Transverse colon (tissue), 4 donors: ENCODE measurements at regions not wholly inside any gene's neighbourhood (a gene's known extent, or its start where the extent isn't known, plus 50 kb on each side); places are given as distances from the start of the nearest gene placed in this dataset.
"Not testable (repeated sequence)": the region's sequence is repeated elsewhere in the genome, so short reads cannot be mapped to it uniquely, and the experiment has no call there.

ENCODE experiments used
- DNase-seq: peaks from one replicate; pipeline ENCODE4 v3.0.0-alpha.2; 2019
- H3K27ac ChIP-seq, 4 donors: fragments of 200-600 bp; sonication (generic); 2 replicates each; pipeline ENCODE4 v1.5.1; 2016 to 2018; ENCODE audit warnings: inconsistent platforms in 4 of 4
- H3K27me3 ChIP-seq: fragments of 200-600 bp; sonication (generic); 2 replicates; pipeline ENCODE4 v1.5.1; 2017; ENCODE audit warnings: inconsistent platforms
- H3K36me3 ChIP-seq, 4 donors: fragments of 200-600 bp; sonication (generic); 2 replicates each; pipeline ENCODE4 v1.5.1; 2017 to 2019; ENCODE audit warnings: inconsistent platforms in 4 of 4
- H3K4me1 ChIP-seq, 4 donors: fragments of 200-600 bp; sonication (generic); 2 replicates each; pipeline ENCODE4 v1.5.1; 2017 to 2020; ENCODE audit warnings: inconsistent platforms in 4 of 4
- H3K4me3 ChIP-seq, 4 donors: fragments of 200-600 bp; sonication (generic); 1 replicate in 1 of 4; 2 replicates in 3 of 4; pipeline versions ENCODE4 v1.5.1 to v1.6.1; 2017 to 2019; ENCODE audit warnings: inconsistent platforms in 4 of 4
- H3K9me3 ChIP-seq, 2 donors: fragments of 200-600 bp; sonication (generic); 2 replicates each; pipeline ENCODE4 v1.5.1; 2017 to 2019; ENCODE audit warnings: inconsistent platforms in 2 of 2
- WGBS, 2 donors: methylation state at CpG; one replicate each; pipeline ENCODE4 v1.1.5; 2018; ENCODE audit warnings: low coverage in 1 of 2; 5-methylcytosine and 5-hydroxymethylcytosine counted together
- in situ Hi-C, 4 donors: fragments of 200-750 bp; cut with MboI; loops; one replicate each; pipeline versions ENCODE4 v1.15.0 to v1.15.1; 2017; ENCODE audit warnings: low sequenced_read_pairs in 3 of 4, low pct_ligation_motif_present in 1 of 4, low pct_unique_long_range_greater_than_20kb in 1 of 4
- intact Hi-C: fragments of 100-400 bp; cut with DNase I; formaldehyde crosslinking; loops from one replicate; pipeline ENCODE4 v1.15.1; 2023; ENCODE audit warnings: low total_unique reads
- TF ChIP-seq, protein P1 (sequence below), 5 experiments: fragments of 200-600 bp in 3 of 5; fragments of 450-650 bp in 2 of 5; sonication (generic) in 3 of 5; IDR thresholded peaks; 1 replicate in 2 of 5; 2 replicates in 3 of 5; pipeline ENCODE4 v1.5.1; 2016 to 2017; ENCODE audit warnings: antibody characterized with exemption in 5 of 5, inconsistent platforms in 3 of 5, mild to moderate bottlenecking in 2 of 5, moderate library complexity in 1 of 5

DNA sequence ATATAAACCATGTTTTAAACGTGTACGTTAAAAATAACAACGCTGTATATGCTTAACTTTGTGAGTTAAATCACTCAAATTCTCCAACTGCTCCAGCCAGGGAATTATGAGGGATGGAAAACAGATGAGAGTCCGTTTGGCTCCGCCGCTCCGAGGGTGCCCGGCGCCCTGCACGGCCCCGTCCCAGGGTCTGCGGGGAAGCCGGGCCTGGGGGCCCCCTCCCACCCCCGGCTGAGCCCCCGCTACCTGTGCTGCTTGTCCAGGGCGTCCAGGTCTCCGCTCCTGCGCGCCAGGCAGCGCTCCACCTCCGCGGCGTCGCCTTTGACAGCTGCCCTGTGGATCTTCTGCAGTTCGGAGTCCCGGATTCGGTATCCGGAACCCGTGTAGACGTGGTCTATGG, 415.5 kb downstream of the FOXD4L4 start:
- H3K27me3 ChIP-seq, H3K4me3 ChIP-seq, H3K36me3 ChIP-seq, H3K4me1 ChIP-seq, DNase-seq, H3K9me3 ChIP-seq, in situ Hi-C loops, H3K27ac ChIP-seq, intact Hi-C loops: not testable (repeated sequence)
- no CpG with 5 or more reads among the region's 30 CpGs for WGBS, 2 donors

DNA sequence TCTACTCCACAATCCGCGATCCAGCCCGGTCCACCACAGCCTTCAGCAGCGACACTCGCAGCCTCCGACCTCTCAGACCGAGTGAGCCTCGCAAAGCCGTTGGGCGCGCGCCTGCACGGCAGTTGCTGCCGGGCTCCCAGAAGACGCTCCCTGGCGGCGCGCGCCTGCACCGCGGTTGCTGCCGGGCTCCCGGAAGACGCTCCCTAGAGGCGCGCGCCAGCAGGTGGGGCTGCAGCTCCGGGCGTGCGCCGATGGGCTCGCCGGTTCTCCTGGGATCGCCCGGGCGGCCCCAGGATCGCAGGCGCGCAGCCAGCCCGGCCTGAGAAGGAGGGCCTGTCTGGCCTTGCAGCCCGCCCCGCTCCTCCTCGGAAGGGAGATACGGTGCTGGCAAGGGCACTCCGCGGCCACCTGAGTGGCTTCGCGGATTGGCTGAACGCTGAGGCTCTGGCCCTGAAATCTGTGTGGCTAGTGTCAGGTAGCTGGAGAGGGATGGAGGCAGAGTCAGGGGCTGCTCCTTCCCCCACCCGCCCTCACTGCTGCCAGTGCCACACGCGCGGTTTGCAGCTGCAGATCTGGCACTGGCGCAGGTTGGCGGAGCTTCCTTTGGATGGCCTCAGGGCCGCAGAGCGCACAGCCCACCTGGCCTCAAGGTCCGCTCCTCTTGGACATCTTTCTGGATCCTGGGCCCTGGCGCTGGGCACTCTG, 416.2 kb downstream of the FOXD4L4 start:
- DNase-seq, result peak; percentile 13
- intact Hi-C loops, H3K27ac ChIP-seq, H3K4me1 ChIP-seq, H3K27me3 ChIP-seq, H3K36me3 ChIP-seq, in situ Hi-C loops, H3K9me3 ChIP-seq: not testable (repeated sequence)
- no CpG with 5 or more reads among the region's 59 CpGs for WGBS, 2 donors
- H3K4me3 ChIP-seq, result peak overlapping the region in 3 of 4 donors; percentile 11 to 43 (median 19)
- TF ChIP-seq, protein P1, sequence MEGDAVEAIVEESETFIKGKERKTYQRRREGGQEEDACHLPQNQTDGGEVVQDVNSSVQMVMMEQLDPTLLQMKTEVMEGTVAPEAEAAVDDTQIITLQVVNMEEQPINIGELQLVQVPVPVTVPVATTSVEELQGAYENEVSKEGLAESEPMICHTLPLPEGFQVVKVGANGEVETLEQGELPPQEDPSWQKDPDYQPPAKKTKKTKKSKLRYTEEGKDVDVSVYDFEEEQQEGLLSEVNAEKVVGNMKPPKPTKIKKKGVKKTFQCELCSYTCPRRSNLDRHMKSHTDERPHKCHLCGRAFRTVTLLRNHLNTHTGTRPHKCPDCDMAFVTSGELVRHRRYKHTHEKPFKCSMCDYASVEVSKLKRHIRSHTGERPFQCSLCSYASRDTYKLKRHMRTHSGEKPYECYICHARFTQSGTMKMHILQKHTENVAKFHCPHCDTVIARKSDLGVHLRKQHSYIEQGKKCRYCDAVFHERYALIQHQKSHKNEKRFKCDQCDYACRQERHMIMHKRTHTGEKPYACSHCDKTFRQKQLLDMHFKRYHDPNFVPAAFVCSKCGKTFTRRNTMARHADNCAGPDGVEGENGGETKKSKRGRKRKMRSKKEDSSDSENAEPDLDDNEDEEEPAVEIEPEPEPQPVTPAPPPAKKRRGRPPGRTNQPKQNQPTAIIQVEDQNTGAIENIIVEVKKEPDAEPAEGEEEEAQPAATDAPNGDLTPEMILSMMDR (IDR thresholded peaks at IDR 0.05), result peak in 3 of 5 experiments; percentile 24 to 44 (median 27)

DNA sequence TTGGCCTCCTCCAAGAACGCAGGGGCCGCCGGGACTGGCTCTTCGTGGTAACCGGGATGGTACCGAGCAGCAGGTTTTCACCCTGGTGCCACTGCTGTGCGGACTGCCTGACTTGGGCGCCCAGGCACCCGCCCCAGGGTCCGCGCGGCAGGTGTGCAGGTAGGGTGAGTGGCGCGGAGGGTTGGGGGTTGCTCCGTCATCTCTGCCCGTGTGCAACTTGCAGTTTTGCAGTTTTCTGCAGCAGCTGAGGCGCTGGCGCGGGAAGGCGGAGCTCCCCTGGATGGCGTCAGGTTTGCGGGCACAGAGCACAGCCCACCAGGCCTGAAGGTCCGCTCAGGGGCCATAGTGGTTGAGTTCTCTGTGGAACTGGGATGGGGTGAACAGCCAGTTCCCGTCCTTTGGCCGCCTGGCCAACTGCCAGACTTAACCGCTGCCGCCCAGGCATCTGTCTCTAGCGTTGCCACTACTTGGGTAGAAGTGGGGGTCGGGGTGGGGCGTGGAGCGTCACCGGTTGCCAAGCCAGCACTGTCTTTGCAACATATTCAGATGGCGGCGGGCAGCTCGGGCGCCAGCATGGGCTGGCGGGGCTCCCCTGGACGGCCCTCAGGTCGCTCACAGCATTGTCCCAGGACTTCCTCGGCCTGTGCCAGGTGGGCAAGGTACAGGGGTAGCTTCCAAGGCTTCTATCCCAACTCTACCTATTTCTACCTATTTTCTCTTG, 417.2 kb downstream of the FOXD4L4 start:
- in situ Hi-C loops, H3K27ac ChIP-seq, H3K27me3 ChIP-seq, DNase-seq, H3K9me3 ChIP-seq, H3K4me1 ChIP-seq, intact Hi-C loops, H3K36me3 ChIP-seq: not testable (repeated sequence)
- 60% methylated on average over 1 of the region's 40 CpGs; no CpG with 5 or more reads in 1 of the 2 donors for WGBS, 2 donors
- peak overlapping the region in 2 of 4 donors; percentile 17 to 30 for H3K4me3 ChIP-seq

DNA sequence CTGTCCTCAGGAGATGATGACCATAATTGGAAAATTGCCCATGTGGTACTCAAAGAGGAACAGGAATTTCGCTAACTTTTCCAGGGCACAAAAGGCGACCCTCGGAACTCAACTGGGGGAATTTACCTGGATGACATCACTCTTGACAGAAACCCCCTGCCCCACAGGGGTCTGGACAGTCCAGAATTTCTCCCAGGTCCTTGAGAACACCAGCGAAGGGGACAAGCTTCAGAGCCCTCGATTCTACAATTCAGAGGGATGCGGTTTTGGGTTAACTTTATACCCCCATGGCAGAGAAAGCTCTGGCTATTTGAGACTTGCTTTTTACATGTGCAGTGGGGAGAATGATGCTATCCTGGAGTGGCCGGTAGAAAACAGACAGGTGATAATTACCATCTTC, 445.4 kb downstream of the FOXD4L4 start:
- H3K4me1 ChIP-seq, intact Hi-C loops, H3K27me3 ChIP-seq, DNase-seq, H3K27ac ChIP-seq, in situ Hi-C loops, H3K4me3 ChIP-seq, H3K36me3 ChIP-seq, H3K9me3 ChIP-seq: not testable (repeated sequence)
- 72% methylated on average over 6 of the region's 7 CpGs; no CpG with 5 or more reads in 1 of the 2 donors for WGBS, 2 donors

DNA sequence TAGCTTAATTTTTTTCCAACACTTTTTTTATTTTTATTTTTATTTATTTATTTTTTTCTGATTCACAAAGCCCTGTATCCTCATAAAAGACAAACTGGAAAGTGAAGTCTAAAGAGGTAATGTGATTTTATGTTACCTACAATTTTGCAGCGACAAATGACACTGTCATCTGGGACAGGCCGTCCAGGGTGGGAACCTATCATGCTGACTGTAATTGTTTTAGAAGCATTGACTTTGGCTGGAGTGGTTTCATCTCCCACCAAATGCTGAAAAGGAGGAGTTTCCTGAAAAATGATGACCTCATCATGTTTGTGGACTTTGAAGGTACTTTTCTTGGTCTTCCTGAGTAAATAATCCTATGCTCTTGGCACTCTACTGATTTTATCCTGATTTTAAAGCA, 446.7 kb downstream of the FOXD4L4 start:
- 63% methylated on average over 2 of the region's 2 CpGs; no CpG with 5 or more reads in 1 of the 2 donors for WGBS, 2 donors
- H3K36me3 ChIP-seq, H3K27ac ChIP-seq, H3K9me3 ChIP-seq, H3K27me3 ChIP-seq, H3K4me3 ChIP-seq, DNase-seq, in situ Hi-C loops, H3K4me1 ChIP-seq, intact Hi-C loops: not testable (repeated sequence)

DNA sequence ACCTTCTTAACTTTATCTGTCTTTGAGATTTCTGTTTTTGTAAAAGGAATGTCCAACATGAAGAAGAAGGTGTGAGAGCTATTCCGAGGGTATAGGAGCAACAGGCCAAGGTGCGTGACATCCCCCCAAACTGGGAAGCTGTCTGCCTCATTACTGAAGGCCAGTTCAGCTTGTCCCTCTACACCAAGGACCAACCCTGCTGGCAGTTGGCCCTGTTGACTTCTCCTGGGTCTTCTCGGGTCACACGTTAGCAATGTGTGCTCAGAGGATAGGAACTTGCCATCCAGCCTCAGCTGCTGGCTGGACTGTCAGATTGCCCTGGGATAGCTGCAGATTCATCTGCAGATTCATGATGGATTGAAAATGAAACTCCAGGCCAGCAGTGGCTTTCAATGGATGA, 460.3 kb downstream of the FOXD4L4 start:
- intact Hi-C loops, H3K27me3 ChIP-seq, H3K4me1 ChIP-seq, H3K36me3 ChIP-seq, H3K27ac ChIP-seq, in situ Hi-C loops, H3K4me3 ChIP-seq, H3K9me3 ChIP-seq, DNase-seq: not testable (repeated sequence)
- no CpG with 5 or more reads among the region's 4 CpGs for WGBS, 2 donors

DNA sequence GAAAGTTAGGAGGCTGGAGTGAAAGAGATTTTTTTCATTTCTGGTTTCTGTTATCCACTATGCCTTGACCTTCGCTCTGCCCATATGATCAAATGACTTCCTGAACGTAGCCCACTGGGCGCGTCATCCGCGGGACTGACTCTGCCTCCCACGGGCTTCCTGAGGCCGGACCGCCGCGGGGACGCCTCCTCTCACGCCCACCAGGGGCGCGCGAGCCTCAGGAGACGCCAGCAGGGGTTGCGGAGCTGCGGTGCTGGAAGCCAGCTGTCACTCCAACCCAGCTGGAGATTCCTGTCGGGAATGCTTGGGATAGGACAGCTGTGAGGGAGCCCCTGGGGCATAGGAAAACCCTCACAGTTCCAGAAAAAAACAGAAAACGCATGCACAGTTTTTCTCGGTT, 461.5 kb downstream of the FOXD4L4 start:
- H3K4me3 ChIP-seq, H3K27me3 ChIP-seq, in situ Hi-C loops, DNase-seq, intact Hi-C loops, H3K27ac ChIP-seq, H3K36me3 ChIP-seq, H3K4me1 ChIP-seq, H3K9me3 ChIP-seq: not testable (repeated sequence)
- 81% methylated on average over 15 of the region's 22 CpGs; no CpG with 5 or more reads in 1 of the 2 donors for WGBS, 2 donors

DNA sequence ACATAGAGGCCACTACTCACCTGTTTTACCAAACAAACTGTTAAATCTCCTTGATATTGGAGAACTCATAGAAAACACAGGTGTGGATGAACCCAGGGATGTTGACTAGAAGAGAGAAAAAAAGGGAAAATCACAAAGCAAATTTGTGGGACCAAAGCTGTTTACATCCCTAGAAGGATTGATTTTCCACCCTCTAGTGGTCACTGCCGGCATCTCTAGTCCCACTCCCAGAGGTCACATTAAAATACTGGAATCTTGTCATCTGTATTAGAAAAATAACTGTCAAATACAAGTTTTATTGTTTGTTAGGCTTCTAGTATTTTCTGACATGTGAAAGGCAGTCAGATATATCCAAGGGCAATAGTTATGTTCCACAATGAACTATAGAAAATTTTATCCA, 469.7 kb downstream of the FOXD4L4 start:
- H3K27me3 ChIP-seq, H3K9me3 ChIP-seq, H3K4me3 ChIP-seq, H3K36me3 ChIP-seq, H3K27ac ChIP-seq, DNase-seq, in situ Hi-C loops, intact Hi-C loops, H3K4me1 ChIP-seq: not testable (repeated sequence)
- WGBS, 2 donors, result no CpG with 5 or more reads among the region's 1 CpG

DNA sequence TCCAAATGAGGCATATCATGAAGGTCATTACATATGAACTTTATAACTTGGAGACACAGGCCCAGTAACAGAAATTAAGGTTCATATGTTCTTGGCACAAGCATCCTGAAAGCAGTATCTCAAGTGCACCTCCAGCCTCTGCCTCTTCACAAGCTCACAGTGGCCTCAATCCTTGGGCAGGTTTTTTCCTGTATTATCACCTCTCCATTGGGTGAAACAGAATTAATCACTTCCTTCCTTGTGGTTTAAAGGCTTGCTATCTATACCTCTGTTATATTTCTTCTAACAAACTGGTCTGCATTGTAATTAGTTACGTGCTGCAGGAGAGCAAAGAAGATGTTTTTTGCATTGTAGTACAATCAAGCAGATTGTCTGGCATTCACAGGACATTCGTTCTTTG, 471.0 kb downstream of the FOXD4L4 start:
- in situ Hi-C loops, H3K36me3 ChIP-seq, H3K4me3 ChIP-seq, DNase-seq, H3K4me1 ChIP-seq, H3K27ac ChIP-seq, H3K9me3 ChIP-seq, H3K27me3 ChIP-seq, intact Hi-C loops: not testable (repeated sequence)
- WGBS, 2 donors, result 80% methylated on average over 1 of the region's 2 CpGs; no CpG with 5 or more reads in 1 of the 2 donors

DNA sequence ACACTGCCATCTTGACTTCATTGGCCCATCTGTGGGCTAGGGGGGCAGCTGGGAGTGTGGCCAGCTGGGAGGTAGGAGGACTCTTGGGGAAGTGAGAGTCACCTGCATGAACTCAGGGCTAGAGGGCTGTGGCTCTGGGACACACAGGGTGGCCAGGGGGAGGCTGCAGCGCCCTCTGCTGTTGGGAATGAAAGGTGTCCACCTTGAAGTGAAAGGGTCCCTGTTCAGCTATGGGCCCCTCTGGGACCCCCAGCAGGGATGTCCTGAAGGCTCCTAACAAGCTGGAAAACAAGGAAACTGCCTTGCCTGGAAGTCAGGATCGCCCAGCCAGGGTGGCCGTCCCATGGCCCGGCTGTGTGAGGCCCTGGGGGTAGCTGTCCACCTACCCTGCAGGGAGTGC, 507.8 kb downstream of the FOXD4L4 start:
- H3K9me3 ChIP-seq, DNase-seq, in situ Hi-C loops, H3K36me3 ChIP-seq, intact Hi-C loops, H3K27me3 ChIP-seq, H3K27ac ChIP-seq, H3K4me3 ChIP-seq, H3K4me1 ChIP-seq: not testable (repeated sequence)
- no CpG with 5 or more reads among the region's 4 CpGs for WGBS, 2 donors
